Stimulated activated CD4-positive, alpha-beta T cell treated with anti-CD3 and anti-CD28 coated beads, Interleukin-12 subunit alpha, Interleukin-12 subunit beta, amount 100 ng/mL, for 24 hours (primary cell): ENCODE measurements at regions not wholly inside any gene's neighbourhood (a gene's known extent, or its start where the extent isn't known, plus 50 kb on each side); places are given as distances from the start of the nearest gene placed in this dataset.

Experiments used
- DNase-seq, 2 experiments: peaks; one replicate each; pipeline ENCODE4 v3.0.0-alpha.2; 2020; ENCODE audit warnings: low read depth in 2 of 2

- no peak for DNase-seq
Measured at GRCh38 chr7:136067277-136067676, 90.1 kb upstream of the MTPN start.

- no peak for DNase-seq
Measured at GRCh38 chr7:136066304-136067143, 89.4 kb upstream of the MTPN start.

- DNase-seq = no peak
Measured at GRCh38 chr7:136064627-136065237, 87.6 kb upstream of the MTPN start.

- DNase-seq = no peak
Measured at GRCh38 chr7:136064081-136064480, 86.9 kb upstream of the MTPN start.

- DNase-seq = no peak
Measured at GRCh38 chr7:136063326-136063666, 86.1 kb upstream of the MTPN start.

- no peak for DNase-seq
Measured at GRCh38 chr7:136062625-136063325, 85.6 kb upstream of the MTPN start.

GRCh38 chr7:136061433-136061832 is 84.3 kb upstream of the MTPN start:
- DNase-seq = no peak

GRCh38 chr7:136058546-136058945 is 81.4 kb upstream of the MTPN start:
- DNase-seq = no peak

GRCh38 chr7:136057509-136057908 is 80.3 kb upstream of the MTPN start:
- DNase-seq = no peak

- DNase-seq = no peak
Measured at GRCh38 chr7:136056651-136057231, 79.6 kb upstream of the MTPN start.

GRCh38 chr7:136055266-136055665 is 78.1 kb upstream of the MTPN start:
- DNase-seq = no peak

GRCh38 chr7:136053689-136054485 is 76.7 kb upstream of the MTPN start:
- no peak for DNase-seq

- no peak for DNase-seq
Measured at GRCh38 chr7:136051203-136051928, 74.2 kb upstream of the MTPN start.

- no peak for DNase-seq
Measured at GRCh38 chr7:136050462-136050847, 73.3 kb upstream of the MTPN start.

- no peak for DNase-seq
Measured at GRCh38 chr7:136049818-136050461, 72.8 kb upstream of the MTPN start.

GRCh38 chr7:136049117-136049516 is 72.0 kb upstream of the MTPN start:
- DNase-seq = no peak

- DNase-seq = no peak
Measured at GRCh38 chr7:136046548-136046947, 69.4 kb upstream of the MTPN start.

- no peak for DNase-seq
Measured at GRCh38 chr7:136045992-136046391, 68.8 kb upstream of the MTPN start.

- no peak for DNase-seq
Measured at GRCh38 chr7:136045181-136045580, 68.0 kb upstream of the MTPN start.

GRCh38 chr7:136039577-136040345 is 62.6 kb upstream of the MTPN start:
- DNase-seq = no peak
